ENCODE measurements at regions not wholly inside any gene's neighbourhood (a gene's known extent, or its start where the extent isn't known, plus 50 kb on each side); places are given as distances from the start of the nearest gene placed in this dataset.

GRCh38 chr3:94532951-94533350 lies 470.1 kb downstream of the NSUN3 start:
- no peaks in the 10 kb centered on the region for H3K27me3 ChIP-seq
- H3K9me3 ChIP-seq: no peaks in the 10 kb centered on the region
- no peaks in the 10 kb centered on the region for H3K36me3 ChIP-seq
- no peak for DNase-seq
- H3K4me1 ChIP-seq: no peaks in the 10 kb centered on the region
- TF ChIP-seq POLR2A (IDR thresholded peaks at IDR 0.05) (no peak), CTCF (IDR thresholded peaks at IDR 0.05) (no peak)
- no peak overlapping the region for H3K27ac ChIP-seq
- H3K4me3 ChIP-seq: no peak overlapping the region

DNA sequence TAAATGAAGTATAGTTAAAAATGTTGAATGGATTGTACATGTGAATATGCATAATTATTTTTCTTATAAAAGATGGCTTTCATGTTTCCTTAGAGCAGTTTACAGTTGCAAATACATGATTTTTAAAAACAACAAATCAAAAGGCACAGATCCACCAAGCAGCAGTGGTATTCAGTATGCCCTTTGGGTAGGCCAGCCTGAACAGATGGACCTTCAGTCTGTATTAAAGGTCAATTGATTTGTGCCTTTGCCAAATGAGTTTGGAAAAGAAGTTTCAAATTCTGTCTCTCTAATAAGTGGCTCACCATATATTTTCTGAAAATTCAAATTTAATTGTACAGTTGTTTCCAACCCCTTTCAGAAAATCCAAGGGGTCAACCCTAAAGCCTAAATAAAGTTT lies 477.1 kb downstream of the NSUN3 start:
- Histone ChIP-seq H3K9me3 (no peaks in the 10 kb centered on the region), H3K27me3 (no peaks in the 10 kb centered on the region), H3K27ac (no peak overlapping the region), H3K4me3 (no peak overlapping the region), H3K4me1 (no peaks in the 10 kb centered on the region), H3K36me3 (no peaks in the 10 kb centered on the region)
- TF ChIP-seq CTCF (IDR thresholded peaks at IDR 0.05) (no peak), POLR2A (IDR thresholded peaks at IDR 0.05) (no peak)
- DNase-seq: no peak

GRCh38 chr3:94543161-94543560 lies 480.3 kb downstream of the NSUN3 start:
- H3K36me3 ChIP-seq: no peaks in the 10 kb centered on the region
- DNase-seq: no peak
- no peak for TF ChIP-seq POLR2A (IDR thresholded peaks at IDR 0.05)
- no peak for TF ChIP-seq CTCF (IDR thresholded peaks at IDR 0.05)
- no peak overlapping the region for H3K27ac ChIP-seq
- no peaks in the 10 kb centered on the region for H3K4me1 ChIP-seq
- no peak overlapping the region for H3K4me3 ChIP-seq
- H3K9me3 ChIP-seq: no peaks in the 10 kb centered on the region
- H3K27me3 ChIP-seq: no peaks in the 10 kb centered on the region

- no peaks in the 10 kb centered on the region for H3K27me3 ChIP-seq
- no peaks in the 10 kb centered on the region for H3K4me1 ChIP-seq
- DNase-seq: no peak
- no peak overlapping the region for H3K4me3 ChIP-seq
- H3K36me3 ChIP-seq: no peaks in the 10 kb centered on the region
- no peaks in the 10 kb centered on the region for H3K9me3 ChIP-seq
- H3K27ac ChIP-seq: no peak overlapping the region
- no peak for TF ChIP-seq POLR2A (IDR thresholded peaks at IDR 0.05)
- no peak for TF ChIP-seq CTCF (IDR thresholded peaks at IDR 0.05)
Measured at GRCh38 chr3:94544131-94544789, 481.4 kb downstream of the NSUN3 start.

- no peaks in the 10 kb centered on the region for H3K27me3 ChIP-seq
- H3K4me1 ChIP-seq: no peaks in the 10 kb centered on the region
- no peaks in the 10 kb centered on the region for H3K9me3 ChIP-seq
- no peak overlapping the region for H3K4me3 ChIP-seq
- no peaks in the 10 kb centered on the region for H3K36me3 ChIP-seq
- H3K27ac ChIP-seq: no peak overlapping the region
- DNase-seq: no peak
- TF ChIP-seq POLR2A (IDR thresholded peaks at IDR 0.05): no peak
- TF ChIP-seq CTCF (IDR thresholded peaks at IDR 0.05): no peak
Measured at GRCh38 chr3:94548581-94549316, 485.9 kb downstream of the NSUN3 start.
